ENCODE measurements at regions not wholly inside any gene's neighbourhood (a gene's known extent, or its start where the extent isn't known, plus 50 kb on each side); places are given as distances from the start of the nearest gene placed in this dataset.

DNA sequence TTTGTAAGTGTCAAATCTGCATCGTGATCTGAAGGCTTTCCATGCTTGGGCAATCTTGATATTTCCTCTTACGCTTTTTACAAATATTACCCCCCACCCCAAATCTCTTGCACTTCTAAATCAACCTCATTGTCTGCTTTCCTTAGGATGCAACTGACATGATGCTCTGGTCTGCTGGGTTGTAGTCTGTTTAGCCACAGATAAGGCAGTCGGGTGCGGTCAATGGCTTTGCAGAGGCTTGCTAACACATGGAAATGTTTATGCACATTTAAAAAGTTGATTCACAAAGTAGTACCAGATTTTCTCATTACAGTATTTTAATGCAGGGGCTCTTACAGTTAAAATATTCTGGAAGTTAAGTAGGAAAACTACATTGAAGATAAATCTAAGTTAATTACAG, 172.5 kb downstream of the BAMBI start:
- Histone ChIP-seq H2AFZ (no peak overlapping the region), H3K9me3 (ENCODE audit: control insufficient read depth, low read length) (no peaks in the 10 kb centered on the region), H3K27me3 (ENCODE audit: control insufficient read depth, insufficient read depth, low read length) (no peaks in the 10 kb centered on the region), H3K4me3 (ENCODE audit: low read depth, low read length) (no peak overlapping the region), H3K79me2 (no peaks in the 10 kb centered on the region), H3K9ac (no peak overlapping the region), H3K36me3 (ENCODE audit: control insufficient read depth, insufficient read depth, low read length) (no peaks in the 10 kb centered on the region), H3K4me1 (no peaks in the 10 kb centered on the region), H3K4me2 (ENCODE audit: low read length) (no peak overlapping the region), H3K27ac (no peak overlapping the region)
- TF ChIP-seq, protein P1, sequence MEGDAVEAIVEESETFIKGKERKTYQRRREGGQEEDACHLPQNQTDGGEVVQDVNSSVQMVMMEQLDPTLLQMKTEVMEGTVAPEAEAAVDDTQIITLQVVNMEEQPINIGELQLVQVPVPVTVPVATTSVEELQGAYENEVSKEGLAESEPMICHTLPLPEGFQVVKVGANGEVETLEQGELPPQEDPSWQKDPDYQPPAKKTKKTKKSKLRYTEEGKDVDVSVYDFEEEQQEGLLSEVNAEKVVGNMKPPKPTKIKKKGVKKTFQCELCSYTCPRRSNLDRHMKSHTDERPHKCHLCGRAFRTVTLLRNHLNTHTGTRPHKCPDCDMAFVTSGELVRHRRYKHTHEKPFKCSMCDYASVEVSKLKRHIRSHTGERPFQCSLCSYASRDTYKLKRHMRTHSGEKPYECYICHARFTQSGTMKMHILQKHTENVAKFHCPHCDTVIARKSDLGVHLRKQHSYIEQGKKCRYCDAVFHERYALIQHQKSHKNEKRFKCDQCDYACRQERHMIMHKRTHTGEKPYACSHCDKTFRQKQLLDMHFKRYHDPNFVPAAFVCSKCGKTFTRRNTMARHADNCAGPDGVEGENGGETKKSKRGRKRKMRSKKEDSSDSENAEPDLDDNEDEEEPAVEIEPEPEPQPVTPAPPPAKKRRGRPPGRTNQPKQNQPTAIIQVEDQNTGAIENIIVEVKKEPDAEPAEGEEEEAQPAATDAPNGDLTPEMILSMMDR (IDR thresholded peaks at IDR 0.05), result no peak

DNA sequence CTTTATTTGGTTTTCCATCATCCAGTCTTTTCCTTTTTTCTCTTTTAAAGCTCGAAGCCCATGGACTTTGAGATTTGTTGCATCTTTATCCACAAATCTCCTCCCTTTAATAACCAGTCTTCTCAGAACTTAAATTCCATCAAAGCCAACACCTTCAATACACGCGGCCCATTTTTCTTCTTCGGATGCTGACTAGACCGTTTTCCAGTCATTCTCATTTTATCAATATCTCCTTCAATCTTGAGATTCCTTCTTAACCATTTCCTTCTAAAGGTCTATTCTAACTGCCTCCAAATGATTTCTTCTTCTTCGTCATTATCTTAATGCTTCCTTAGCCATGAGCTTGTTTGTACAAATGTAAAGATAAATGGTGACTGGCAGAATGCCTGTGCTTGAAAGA, 173.5 kb downstream of the BAMBI start:
- Histone ChIP-seq H3K27me3 (ENCODE audit: control insufficient read depth, insufficient read depth, low read length) (no peaks in the 10 kb centered on the region), H3K4me2 (ENCODE audit: low read length) (no peak overlapping the region), H3K4me1 (no peaks in the 10 kb centered on the region), H3K9ac (no peak overlapping the region), H3K79me2 (no peaks in the 10 kb centered on the region), H3K9me3 (ENCODE audit: control insufficient read depth, low read length) (no peaks in the 10 kb centered on the region), H3K36me3 (ENCODE audit: control insufficient read depth, insufficient read depth, low read length) (no peaks in the 10 kb centered on the region), H2AFZ (no peak overlapping the region), H3K27ac (no peak overlapping the region), H3K4me3 (ENCODE audit: low read depth, low read length) (no peak overlapping the region)
- TF ChIP-seq, protein P1 (IDR thresholded peaks at IDR 0.05), result no peak

DNA sequence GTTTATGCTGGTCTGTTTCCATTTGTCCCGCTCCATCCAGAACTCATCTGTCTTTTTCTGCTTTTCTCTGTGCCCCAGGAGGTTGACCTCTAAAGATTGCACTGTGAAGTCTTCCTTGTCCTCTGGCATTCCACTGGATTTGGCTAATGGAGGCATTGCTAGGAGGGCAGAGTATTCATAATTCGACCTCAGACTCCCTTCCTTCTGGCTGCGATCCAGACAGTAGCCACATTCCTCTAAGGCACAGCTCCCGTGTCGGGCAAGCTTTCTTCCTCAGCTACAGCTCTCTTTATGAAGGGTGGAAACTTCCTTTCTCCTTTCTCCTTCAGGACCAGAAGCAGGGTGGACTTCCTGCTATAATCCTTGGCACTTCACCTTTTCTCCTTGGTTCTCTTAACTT, 175.9 kb downstream of the BAMBI start:
- H3K4me3 ChIP-seq (ENCODE audit: low read depth, low read length), result no peak overlapping the region
- no peaks in the 10 kb centered on the region for H3K4me1 ChIP-seq
- H3K79me2 ChIP-seq, result no peaks in the 10 kb centered on the region
- no peak overlapping the region for H3K9ac ChIP-seq
- H3K36me3 ChIP-seq (ENCODE audit: control insufficient read depth, insufficient read depth, low read length), result no peaks in the 10 kb centered on the region
- no peak overlapping the region for H3K27ac ChIP-seq
- no peak overlapping the region for H3K4me2 ChIP-seq (ENCODE audit: low read length)
- no peaks in the 10 kb centered on the region for H3K27me3 ChIP-seq (ENCODE audit: control insufficient read depth, insufficient read depth, low read length)
- no peaks in the 10 kb centered on the region for H3K9me3 ChIP-seq (ENCODE audit: control insufficient read depth, low read length)
- H2AFZ ChIP-seq, result no peak overlapping the region
- TF ChIP-seq, protein P1 (IDR thresholded peaks at IDR 0.05), result no peak

GRCh38 chr10:28857164-28857563, 179.8 kb downstream of the BAMBI start:
- H3K4me3 ChIP-seq (ENCODE audit: low read depth, low read length), result no peak overlapping the region
- H3K9ac ChIP-seq, result no peak overlapping the region
- H3K27ac ChIP-seq, result no peak overlapping the region
- H3K4me2 ChIP-seq (ENCODE audit: low read length), result no peak overlapping the region
- TF ChIP-seq, protein P1 (IDR thresholded peaks at IDR 0.05), result no peak
- no peaks in the 10 kb centered on the region for H3K9me3 ChIP-seq (ENCODE audit: control insufficient read depth, low read length)
- H3K4me1 ChIP-seq, result no peaks in the 10 kb centered on the region
- no peaks in the 10 kb centered on the region for H3K27me3 ChIP-seq (ENCODE audit: control insufficient read depth, insufficient read depth, low read length)
- H3K36me3 ChIP-seq (ENCODE audit: control insufficient read depth, insufficient read depth, low read length), result no peaks in the 10 kb centered on the region
- no peaks in the 10 kb centered on the region for H3K79me2 ChIP-seq
- no peak overlapping the region for H2AFZ ChIP-seq

- Histone ChIP-seq H3K4me1 (no peaks in the 10 kb centered on the region), H2AFZ (no peak overlapping the region), H3K9ac (no peak overlapping the region)
These were observed 181.3 kb downstream of the BAMBI start for GRCh38 chr10:28858646-28859045.

More at GRCh38 chr10:28858646-28859045, 181.3 kb downstream of the BAMBI start:
- Histone ChIP-seq H3K27ac (no peak overlapping the region), H3K4me2 (ENCODE audit: low read length) (no peak overlapping the region), H3K27me3 (ENCODE audit: control insufficient read depth, insufficient read depth, low read length) (no peaks in the 10 kb centered on the region), H3K9me3 (ENCODE audit: control insufficient read depth, low read length) (no peaks in the 10 kb centered on the region), H3K36me3 (ENCODE audit: control insufficient read depth, insufficient read depth, low read length) (no peaks in the 10 kb centered on the region), H3K4me3 (ENCODE audit: low read depth, low read length) (no peak overlapping the region), H3K79me2 (no peaks in the 10 kb centered on the region)
- TF ChIP-seq, protein P1 (IDR thresholded peaks at IDR 0.05), result no peak
